ENCODE measurements at regions not wholly inside any gene's neighbourhood (a gene's known extent, or its start where the extent isn't known, plus 50 kb on each side); places are given as distances from the start of the nearest gene placed in this dataset.

- no peak for TF ChIP-seq IRF3 (IDR thresholded peaks at IDR 0.05)
Observed at GRCh38 chr19:28847468-28847867, 365.5 kb downstream of the UQCRFS1 start (continued).

GRCh38 chr19:28846094-28846812, 366.7 kb downstream of the UQCRFS1 start:
- H4K20me1 ChIP-seq (ENCODE audit: control insufficient read depth, insufficient read depth), result no peaks in the 10 kb centered on the region
- H2AFZ ChIP-seq (ENCODE audit: control insufficient read depth, low read depth, low read length), result no peak overlapping the region
- DNase-seq (ENCODE audit: low read depth, low spot score) (no peak), FAIRE-seq (no peak), ATAC-seq (no peak)
- SMC1A ChIA-PET (ENCODE audit: uncharacterized antibody, unreplicated experiment), result no interaction called here
- H3K4me2 ChIP-seq (ENCODE audit: control insufficient read depth, insufficient read depth), result no peak overlapping the region
- H3K27me3 ChIP-seq (replicated peaks in 1 of 2; ENCODE audit: control insufficient read depth in 2 of 2, insufficient read depth in 2 of 2, low read length in 1 of 2), result no peaks in the 10 kb centered on the region
- intact Hi-C loops (cut with micrococcal nuclease; ENCODE audit: unreplicated experiment) (no loop called here), in situ Hi-C loops (cut with MboI) (no loop called here)
- CTCF ChIA-PET, result no interaction called here
- POLR2A ChIA-PET, result no interaction called here
- 53% methylated on average over 4 of the region's 4 CpGs for WGBS (ENCODE audit: insufficient coverage, insufficient replicate concordance, low lambda C conversion rate, missing lambda C conversion rate)
- H3K36me3 ChIP-seq (ENCODE audit: control insufficient read depth in 2 of 2, insufficient read depth in 2 of 2, low read length in 1 of 2), result no peaks in the 10 kb centered on the region
- RAD21 ChIA-PET (ENCODE audit: unreplicated experiment), result no interaction called here
- no peaks in the 10 kb centered on the region for H3K4me1 ChIP-seq (ENCODE audit: control insufficient read depth, insufficient read depth, low read length)
- no peak overlapping the region for H3K4me3 ChIP-seq
- BruUV-seq (replicated peaks), result no TSS peak
- H3K9ac ChIP-seq (ENCODE audit: control insufficient read depth, insufficient read depth, low read length), result no peak overlapping the region
- H3K9me3 ChIP-seq (replicated peaks; ENCODE audit: control insufficient read depth, insufficient read depth, low read length), result no peaks in the 10 kb centered on the region; the same call in 2 of the 3 replicates
- no peaks in the 10 kb centered on the region for H3K79me2 ChIP-seq (ENCODE audit: control insufficient read depth, insufficient read depth, low read length)
- H3K27ac ChIP-seq (ENCODE audit: control insufficient read depth, insufficient read depth), result no peak overlapping the region
- no peak for TF ChIP-seq TARDBP (IDR thresholded peaks at IDR 0.05; ENCODE audit: borderline replicate concordance)
- TF ChIP-seq DPF2 (IDR thresholded peaks at IDR 0.05), result no peak
- TF ChIP-seq STAT3 (IDR thresholded peaks at IDR 0.05; ENCODE audit: low read depth, low read length), result no peak
- TF ChIP-seq SMAD1 (IDR thresholded peaks at IDR 0.05; ENCODE audit: low read depth, partially characterized antibody), result no peak
- no peak for TF ChIP-seq E2F8 (IDR thresholded peaks at IDR 0.05; ENCODE audit: low read depth, partially characterized antibody)
- no peak for TF ChIP-seq HDAC6 (IDR thresholded peaks at IDR 0.05; ENCODE audit: unreplicated experiment)
- no peak for TF ChIP-seq ATF3 (IDR thresholded peaks at IDR 0.05; ENCODE audit: borderline replicate concordance, extremely low read depth, low read depth, low read length)
- TF ChIP-seq FOXK2 (IDR thresholded peaks at IDR 0.05), result no peak
- no peak for TF ChIP-seq CREB1 (IDR thresholded peaks at IDR 0.05; ENCODE audit: low read depth)
- TF ChIP-seq KDM1A (IDR thresholded peaks at IDR 0.05; ENCODE audit: borderline replicate concordance), result no peak
- no peak for TF ChIP-seq TCF3 (IDR thresholded peaks at IDR 0.05; ENCODE audit: borderline replicate concordance, insufficient read depth, low read depth, low read length)
- no peak for TF ChIP-seq SREBF1 (IDR thresholded peaks at IDR 0.05; ENCODE audit: low read length)
- TF ChIP-seq HCFC1 (IDR thresholded peaks at IDR 0.05; ENCODE audit: low read length), result no peak
- no peak for TF ChIP-seq CBFB (IDR thresholded peaks at IDR 0.05; ENCODE audit: low read depth)
- no peak for TF ChIP-seq NBN (IDR thresholded peaks at IDR 0.05)
- TF ChIP-seq BCLAF1 (IDR thresholded peaks at IDR 0.05), result no peak
- no peak for TF ChIP-seq TBL1XR1 (IDR thresholded peaks at IDR 0.05; ENCODE audit: low read depth, low read length)
